Esophagus (tissue), 2 donors: ENCODE measurements at regions not wholly inside any gene's neighbourhood (a gene's known extent, or its start where the extent isn't known, plus 50 kb on each side); places are given as distances from the start of the nearest gene placed in this dataset.

Source experiments
- H3K27ac ChIP-seq, 2 donors: one replicate each; pipeline ENCODE4 v1.5.1; 2013; ENCODE audit warnings: low read depth in 2 of 2, mild to moderate bottlenecking in 2 of 2, inconsistent platforms in 1 of 2, low read length in 1 of 2, moderate library complexity in 1 of 2
- H3K27me3 ChIP-seq, 2 donors: one replicate each; pipeline ENCODE4 v1.6.1; 2013; ENCODE audit warnings: low read length in 2 of 2, control low read depth in 1 of 2, mild to moderate bottlenecking in 1 of 2; ENCODE audit not compliant: insufficient read depth in 2 of 2, control insufficient read depth in 1 of 2
- H3K36me3 ChIP-seq, 2 donors: one replicate each; pipeline ENCODE4 v1.6.1; 2013; ENCODE audit warnings: low read length in 1 of 2; ENCODE audit not compliant: control insufficient read depth in 2 of 2, insufficient read depth in 2 of 2
- H3K4me1 ChIP-seq, 2 donors: one replicate each; pipeline ENCODE4 v1.6.1; 2013; ENCODE audit warnings: low read length in 1 of 2; ENCODE audit not compliant: control insufficient read depth in 2 of 2, insufficient read depth in 2 of 2
- H3K4me3 ChIP-seq, 2 donors: one replicate each; pipeline ENCODE4 v1.5.1; 2013; ENCODE audit warnings: low read length in 2 of 2, mild to moderate bottlenecking in 2 of 2, low read depth in 1 of 2, moderate library complexity in 1 of 2
- H3K9me3 ChIP-seq, 2 donors: one replicate each; pipeline ENCODE4 v1.6.1; 2013; ENCODE audit warnings: mild to moderate bottlenecking in 2 of 2, low read depth in 1 of 2, low read length in 1 of 2, moderate library complexity in 1 of 2; ENCODE audit not compliant: control insufficient read depth in 2 of 2, insufficient read depth in 1 of 2
- WGBS, 2 donors: extraction: QIAGEN DNeasy Blood & Tissue Kit; methylation state at CpG; one replicate each; pipeline ENCODE4 v1.1.7; 2013; 5-methylcytosine and 5-hydroxymethylcytosine counted together
- donor health status: healthy with polysubstance abuse.
- donor health status: Bipolar disorder and iron deficiency.

GRCh38 chr20:39095870-39096269 is 133.7 kb downstream of the DHX35 start:
- H3K27ac ChIP-seq, result no peak overlapping the region
- whole genome bisulfite sequencing, 2 donors, result 90 to 94% methylated on average over 1 of the region's 1 CpG

DNA sequence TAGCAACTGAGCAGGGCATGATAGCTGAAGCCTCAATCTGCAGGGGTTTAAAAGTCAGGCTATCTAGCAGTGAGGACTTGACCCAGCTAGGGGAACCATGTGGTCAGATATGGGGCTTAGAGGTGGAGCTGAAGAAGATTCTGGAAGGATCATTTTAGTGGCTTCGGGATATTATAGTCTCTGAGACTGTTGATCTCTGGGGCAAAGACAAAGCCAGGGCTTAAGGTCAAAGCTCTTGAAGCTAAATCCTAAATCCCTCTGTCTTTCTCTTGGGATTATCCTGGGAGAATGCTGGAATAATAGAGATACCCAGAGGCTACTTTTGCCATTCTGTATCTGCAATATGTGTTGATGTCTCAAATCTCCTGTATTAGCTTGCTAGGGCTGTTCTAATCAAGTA is 132.2 kb downstream of the DHX35 start:
- Histone ChIP-seq H3K9me3 (no peaks in the 10 kb centered on the region), H3K4me1 (no peaks in the 10 kb centered on the region), H3K27me3 (no peaks in the 10 kb centered on the region), H3K4me3 (no peak overlapping the region), H3K27ac (no peak overlapping the region), H3K36me3 (no peaks in the 10 kb centered on the region)
- WGBS, 2 donors, result 43 to 60% methylated on average over 1 of the region's 1 CpG

More at GRCh38 chr20:39095870-39096269, 133.7 kb downstream of the DHX35 start:
- no peaks in the 10 kb centered on the region for H3K9me3 ChIP-seq
- no peaks in the 10 kb centered on the region for H3K27me3 ChIP-seq
- H3K4me1 ChIP-seq, result no peaks in the 10 kb centered on the region
- H3K4me3 ChIP-seq, result no peak overlapping the region
- no peaks in the 10 kb centered on the region for H3K36me3 ChIP-seq

DNA sequence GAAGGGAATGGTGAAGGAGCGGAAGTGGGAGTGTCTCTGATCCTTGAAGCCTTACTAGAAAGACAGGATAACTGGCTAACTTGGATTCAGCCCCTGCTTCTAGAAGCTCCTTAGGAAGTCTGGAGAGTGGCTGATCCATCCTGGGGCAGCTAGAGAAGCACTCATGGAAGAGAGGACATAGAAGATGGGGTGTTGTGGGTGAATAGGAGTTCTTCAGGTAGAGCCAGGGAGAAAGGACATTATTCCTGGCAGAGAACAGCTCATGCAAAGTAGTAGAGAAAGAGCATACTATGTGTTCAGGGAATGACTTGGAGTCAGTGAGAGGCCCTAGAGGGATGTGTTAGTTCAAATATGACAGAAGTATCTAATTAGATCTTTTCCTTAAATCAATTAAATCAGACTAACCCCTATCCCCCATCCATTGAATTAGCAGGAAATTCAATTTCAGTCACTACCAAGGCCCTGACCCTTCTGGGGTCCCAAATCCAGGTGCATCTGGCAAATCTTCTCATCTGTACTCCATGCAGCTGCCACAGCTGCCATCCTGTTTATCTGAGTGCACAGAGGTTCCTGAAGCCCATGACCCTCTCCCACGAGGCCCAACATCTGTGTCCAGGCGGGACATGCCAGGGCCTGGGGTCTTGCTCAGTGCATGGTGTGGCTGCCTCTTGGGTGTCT is 130.7 kb downstream of the DHX35 start:
- H3K27ac ChIP-seq, result no peak overlapping the region
- WGBS, 2 donors, result 74% methylated on average over 3 of the region's 3 CpGs
- no peaks in the 10 kb centered on the region for H3K4me1 ChIP-seq
- no peak overlapping the region for H3K4me3 ChIP-seq
- no peaks in the 10 kb centered on the region for H3K36me3 ChIP-seq
- no peaks in the 10 kb centered on the region for H3K9me3 ChIP-seq
- no peaks in the 10 kb centered on the region for H3K27me3 ChIP-seq

GRCh38 chr20:39090906-39091305 is 128.8 kb downstream of the DHX35 start:
- 32 to 33% methylated on average over 5 of the region's 5 CpGs for WGBS, 2 donors

DNA sequence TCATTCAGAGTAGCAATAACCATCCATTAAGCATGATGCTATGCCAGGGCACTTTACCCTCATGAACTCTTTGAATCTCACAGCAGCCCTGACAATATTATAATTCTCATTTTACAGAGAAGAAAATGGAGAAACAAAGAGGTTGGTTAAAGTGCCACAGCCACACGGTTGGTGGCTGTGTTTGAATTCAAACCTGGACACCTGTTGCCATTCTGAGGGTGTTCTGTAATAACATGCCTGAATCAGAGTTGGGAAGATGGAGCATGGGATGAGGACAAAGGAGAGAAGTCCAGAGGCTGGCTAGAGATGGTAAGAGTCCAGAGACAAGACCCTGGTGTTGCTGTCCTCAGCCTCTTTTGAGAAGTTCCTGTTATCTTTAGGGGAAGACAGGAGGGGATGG is 127.7 kb downstream of the DHX35 start:
- Histone ChIP-seq H3K27ac (no peak overlapping the region), H3K36me3 (no peaks in the 10 kb centered on the region), H3K9me3 (no peaks in the 10 kb centered on the region), H3K27me3 (no peaks in the 10 kb centered on the region), H3K4me1 (no peaks in the 10 kb centered on the region), H3K4me3 (no peak overlapping the region)
- 56 to 64% methylated on average over 1 of the region's 1 CpG for WGBS, 2 donors

More at GRCh38 chr20:39090906-39091305, 128.8 kb downstream of the DHX35 start:
- Histone ChIP-seq H3K27me3 (no peaks in the 10 kb centered on the region), H3K36me3 (no peaks in the 10 kb centered on the region), H3K4me1 (no peaks in the 10 kb centered on the region), H3K27ac (no peak overlapping the region), H3K9me3 (no peaks in the 10 kb centered on the region), H3K4me3 (no peak overlapping the region)
